Progenitor cell of endocrine pancreas (in vitro differentiated cells): ENCODE measurements at regions not wholly inside any gene's neighbourhood (a gene's known extent, or its start where the extent isn't known, plus 50 kb on each side); places are given as distances from the start of the nearest gene placed in this dataset.
"Not testable (repeated sequence)": the region's sequence is repeated elsewhere in the genome, so short reads cannot be mapped to it uniquely, and the experiment has no call there.

ENCODE experiments used
- DNase-seq: peaks from one replicate; pipeline ENCODE4 v3.0.0; 2021; ENCODE audit warnings: low spot score; ENCODE audit not compliant: unreplicated experiment
- H3K27ac Mint-ChIP-seq: 2 replicates; pipeline ENCODE4 v1.8.0; 2021; ENCODE audit warnings: mild to moderate bottlenecking, moderate library complexity, mixed read lengths
- H3K27me3 Mint-ChIP-seq: 2 replicates; pipeline ENCODE4 v1.8.0; 2021; ENCODE audit warnings: mixed read lengths
- H3K36me3 Mint-ChIP-seq: 2 replicates; pipeline ENCODE4 v1.8.0; 2022; ENCODE audit warnings: mixed read lengths; ENCODE audit not compliant: insufficient read depth
- H3K4me1 Mint-ChIP-seq: 2 replicates; pipeline ENCODE4 v1.8.0; 2021; ENCODE audit warnings: low read depth, mixed read lengths
- H3K4me3 Mint-ChIP-seq: 2 replicates; pipeline ENCODE4 v1.8.0; 2021; ENCODE audit warnings: low read depth, mild to moderate bottlenecking, moderate library complexity, mixed read lengths
- H3K9me3 Mint-ChIP-seq: 2 replicates; pipeline ENCODE4 v1.8.0; 2021; ENCODE audit warnings: low read depth, mixed read lengths
- CTCF ChIP-seq: fragments of 200-600 bp; sonication (generic); IDR thresholded peaks from one replicate; pipeline ENCODE4 v1.5.0; 2021; ENCODE audit warnings: antibody characterized with exemption, mild to moderate bottlenecking; ENCODE audit not compliant: unreplicated experiment

- no peak for DNase-seq
Observed at GRCh38 chr10:6838118-6838517, 258.0 kb upstream of the PRKCQ start.

GRCh38 chr10:6833458-6834011 is 253.5 kb upstream of the PRKCQ start:
- Mint-ChIP-seq H3K36me3 (no peaks in the 10 kb centered on the region), H3K27me3 (no peaks in the 10 kb centered on the region), H3K4me1 (peaks cover 6% of the 10 kb centered on the region), H3K9me3 (no peaks in the 10 kb centered on the region), H3K4me3 (no peak overlapping the region), H3K27ac (no peak overlapping the region)
- DNase-seq: no peak
- no peak for TF ChIP-seq CTCF

More at GRCh38 chr10:6838118-6838517, 258.0 kb upstream of the PRKCQ start:
- Mint-ChIP-seq H3K36me3 (no peaks in the 10 kb centered on the region), H3K4me3 (no peak overlapping the region), H3K27me3 (no peaks in the 10 kb centered on the region), H3K4me1 (peaks cover 6% of the 10 kb centered on the region), H3K9me3 (peaks cover 10% of the 10 kb centered on the region), H3K27ac (no peak overlapping the region)
- peak; percentile 25 for TF ChIP-seq CTCF

GRCh38 chr10:6830981-6831380 is 250.9 kb upstream of the PRKCQ start:
- H3K36me3 Mint-ChIP-seq, H3K4me1 Mint-ChIP-seq, DNase-seq, H3K27me3 Mint-ChIP-seq, H3K27ac Mint-ChIP-seq, H3K4me3 Mint-ChIP-seq, H3K9me3 Mint-ChIP-seq: not testable (repeated sequence)

GRCh38 chr10:6824793-6825192 is 244.7 kb upstream of the PRKCQ start:
- H3K36me3 Mint-ChIP-seq: not testable (repeated sequence)
- H3K4me1 Mint-ChIP-seq: peaks cover 11% of the 10 kb centered on the region

GRCh38 chr10:6823770-6824169 is 243.7 kb upstream of the PRKCQ start:
- Mint-ChIP-seq H3K27ac (no peak overlapping the region), H3K36me3 (no peaks in the 10 kb centered on the region), H3K4me1 (peaks cover 11% of the 10 kb centered on the region), H3K27me3 (no peaks in the 10 kb centered on the region), H3K4me3 (no peak overlapping the region), H3K9me3 (no peaks in the 10 kb centered on the region)
- no peak for TF ChIP-seq CTCF
- no peak for DNase-seq

More at GRCh38 chr10:6824793-6825192, 244.7 kb upstream of the PRKCQ start:
- not testable (repeated sequence) for H3K27ac Mint-ChIP-seq, H3K9me3 Mint-ChIP-seq, H3K27me3 Mint-ChIP-seq, DNase-seq, H3K4me3 Mint-ChIP-seq

GRCh38 chr10:6819301-6819700 is 239.2 kb upstream of the PRKCQ start:
- no peak overlapping the region for H3K4me3 Mint-ChIP-seq
- no peak overlapping the region for H3K27ac Mint-ChIP-seq
- DNase-seq: no peak
- H3K36me3 Mint-ChIP-seq: no peaks in the 10 kb centered on the region
- H3K4me1 Mint-ChIP-seq: peaks cover 11% of the 10 kb centered on the region
- H3K9me3 Mint-ChIP-seq: no peaks in the 10 kb centered on the region
- TF ChIP-seq CTCF: no peak
- H3K27me3 Mint-ChIP-seq: no peaks in the 10 kb centered on the region
